HG03064 (cell line): ENCODE measurements at regions not wholly inside any gene's neighbourhood (a gene's known extent, or its start where the extent isn't known, plus 50 kb on each side); places are given as distances from the start of the nearest gene placed in this dataset.
A peak's percentile ranks its signal among the peaks of the same experiment; 100 is the strongest.
"Not testable (repeated sequence)": the region's sequence is repeated elsewhere in the genome, so short reads cannot be mapped to it uniquely, and the experiment has no call there.

Source experiments
- ATAC-seq: cut with Tn5 transposase; IDR thresholded peaks from one replicate; pipeline ENCODE4 v1.9.1; 2021; ENCODE audit warnings: low read depth; ENCODE audit not compliant: unreplicated experiment

DNA sequence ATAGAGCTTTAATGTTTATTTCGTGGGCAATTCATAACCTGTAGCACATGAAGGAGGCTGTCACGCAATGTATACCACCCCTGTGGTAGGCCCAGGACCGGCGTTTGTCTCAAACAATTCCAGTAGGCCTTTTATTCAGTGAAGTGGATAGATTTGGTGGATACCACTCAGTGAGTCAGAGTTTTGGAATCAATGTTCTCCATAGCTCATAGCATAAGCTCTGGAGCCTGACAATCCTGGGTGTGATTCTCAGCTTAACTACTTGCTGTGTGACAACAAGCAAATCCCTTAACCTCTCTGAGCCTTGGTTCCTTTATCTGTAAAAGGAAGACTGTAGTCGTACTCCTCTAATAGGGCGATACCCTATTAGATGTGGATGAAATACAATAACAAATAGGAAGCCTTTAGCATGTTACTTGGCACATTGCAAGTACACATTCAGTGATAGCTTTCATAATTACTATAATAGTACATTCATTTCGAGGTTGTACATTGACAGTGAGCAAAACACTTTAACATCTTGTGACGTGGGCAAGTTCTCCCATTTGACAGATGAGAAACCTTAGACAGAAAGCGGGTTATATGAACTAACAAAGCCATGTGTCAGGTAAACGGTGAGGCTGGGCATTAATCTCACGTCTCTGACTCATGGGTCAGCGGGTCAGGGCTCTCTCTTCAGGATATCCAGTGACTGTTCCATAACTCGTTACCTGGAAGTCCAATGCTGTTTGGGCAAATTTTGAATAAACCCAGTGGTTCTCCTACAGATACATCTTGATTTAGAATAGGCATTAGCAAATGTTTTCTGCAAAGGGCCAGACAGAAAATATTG is 130.8 kb downstream of the C9orf152 start:
- ATAC-seq: no peak

- no peak for ATAC-seq
Observed at GRCh38 chr9:110077925-110078324, 130.0 kb downstream of the C9orf152 start.

GRCh38 chr9:110078604-110079003 is 129.4 kb downstream of the C9orf152 start:
- no peak for ATAC-seq

DNA sequence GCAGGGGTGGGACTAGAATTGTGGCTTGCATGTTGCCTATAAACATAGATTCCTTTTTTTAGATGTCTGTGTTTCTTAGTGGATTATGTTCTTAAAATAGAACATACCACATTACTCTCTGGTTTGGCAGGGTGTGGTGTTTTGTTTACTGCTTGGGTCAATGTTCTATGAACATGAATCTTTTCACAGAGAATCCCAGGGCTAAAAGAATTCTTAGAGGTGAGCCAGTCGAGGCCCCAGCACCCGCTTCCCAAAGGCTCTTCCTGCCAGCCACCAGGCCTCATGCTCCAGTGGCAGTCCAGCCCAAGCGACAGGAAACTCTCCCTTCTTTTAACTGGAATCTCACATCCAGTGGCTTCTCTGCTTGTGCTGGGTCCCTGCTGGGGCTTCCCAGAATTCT is 126.6 kb downstream of the C9orf152 start:
- ATAC-seq: no peak

DNA sequence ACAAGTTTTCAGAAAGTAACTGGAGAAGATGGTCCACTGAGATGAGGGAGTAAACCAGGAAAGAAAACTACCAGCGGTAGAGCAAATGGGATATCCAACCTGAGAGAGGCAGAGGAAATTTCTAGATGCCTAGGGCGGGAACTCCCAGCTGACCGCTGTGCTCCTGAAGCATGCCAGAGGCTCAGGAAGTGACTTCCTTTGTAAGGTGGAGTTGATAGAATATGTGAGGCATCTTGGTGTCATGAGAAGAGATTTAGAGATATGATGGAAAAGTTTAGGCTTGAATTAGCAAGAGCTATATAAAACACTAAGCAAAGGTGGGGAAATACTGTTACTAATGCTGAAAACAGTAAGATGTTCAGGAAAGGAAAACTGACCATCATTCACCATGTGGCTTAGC is 124.1 kb downstream of the C9orf152 start:
- no peak for ATAC-seq

GRCh38 chr9:110086537-110086936 is 121.4 kb downstream of the C9orf152 start:
- no peak for ATAC-seq

DNA sequence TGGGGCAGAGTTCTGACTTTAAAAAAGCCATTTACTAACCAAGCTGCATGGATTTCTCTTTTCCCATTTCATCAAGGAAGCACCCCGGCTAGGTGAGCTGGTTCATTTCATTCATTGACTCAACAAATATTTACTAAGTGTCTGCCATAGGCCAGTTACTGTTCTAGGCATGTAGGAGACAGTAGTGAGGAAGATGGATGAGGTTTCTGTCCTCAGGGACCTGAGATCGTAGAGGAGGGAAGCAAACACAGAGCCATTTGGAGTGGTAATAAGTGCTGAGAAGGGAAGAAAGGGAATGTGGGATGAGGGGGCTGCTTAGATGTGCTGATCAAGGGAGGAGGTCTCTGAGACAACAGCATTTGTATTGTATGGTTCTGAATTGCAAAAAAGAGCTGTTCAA is 120.4 kb downstream of the C9orf152 start:
- ATAC-seq: no peak

DNA sequence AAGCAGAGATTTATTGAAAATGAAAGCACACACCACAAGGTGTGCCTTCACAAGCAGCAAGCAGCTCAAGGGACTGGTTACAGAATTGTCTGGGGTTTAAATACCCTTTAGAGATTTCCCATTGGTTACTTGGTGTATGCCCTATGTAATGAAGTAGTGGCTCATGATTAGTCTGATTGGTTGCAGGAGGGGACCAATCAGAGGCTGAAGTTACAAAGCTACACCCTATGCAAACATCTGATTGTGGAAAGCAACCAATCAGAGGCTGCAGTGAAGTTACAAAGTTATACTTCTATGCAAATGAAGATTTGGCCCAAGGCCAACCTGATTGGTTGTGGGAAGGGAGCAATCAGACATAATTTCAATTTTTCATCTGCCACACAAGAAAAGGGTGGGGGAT is 119.9 kb downstream of the C9orf152 start:
- ATAC-seq: no peak

DNA sequence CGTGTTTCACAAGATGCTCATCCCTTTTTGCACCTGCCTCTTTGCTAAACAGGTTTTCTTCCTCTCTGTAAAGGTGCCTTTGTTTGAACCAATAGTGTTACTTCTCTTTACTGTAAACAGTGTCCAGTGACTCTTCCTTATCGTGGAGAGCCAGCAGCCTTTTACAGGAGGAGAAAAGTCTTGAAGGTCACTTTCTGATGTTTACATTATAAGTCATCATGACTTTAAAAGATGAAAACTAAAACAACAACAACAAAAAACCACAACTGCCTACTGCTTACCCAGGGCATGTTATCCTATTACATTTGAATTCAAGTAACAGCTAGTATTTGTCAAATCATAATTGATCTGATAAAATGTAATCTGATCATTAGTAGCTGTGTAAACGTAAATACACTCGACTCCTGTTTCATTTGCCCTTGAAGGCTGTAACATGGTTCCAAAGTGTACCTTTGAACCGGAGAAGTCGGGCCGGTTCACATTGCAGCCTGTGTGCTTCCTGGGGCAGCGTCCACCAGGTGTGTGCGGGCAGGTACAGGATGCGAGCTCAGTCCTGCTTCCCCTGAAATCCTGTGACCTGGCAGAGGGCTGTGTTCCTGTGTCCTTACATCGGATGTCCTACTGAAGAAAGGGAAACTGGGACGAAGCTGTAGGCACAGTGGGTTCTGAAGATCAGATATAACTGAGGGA is 118.1 kb downstream of the C9orf152 start:
- ATAC-seq: no peak

DNA sequence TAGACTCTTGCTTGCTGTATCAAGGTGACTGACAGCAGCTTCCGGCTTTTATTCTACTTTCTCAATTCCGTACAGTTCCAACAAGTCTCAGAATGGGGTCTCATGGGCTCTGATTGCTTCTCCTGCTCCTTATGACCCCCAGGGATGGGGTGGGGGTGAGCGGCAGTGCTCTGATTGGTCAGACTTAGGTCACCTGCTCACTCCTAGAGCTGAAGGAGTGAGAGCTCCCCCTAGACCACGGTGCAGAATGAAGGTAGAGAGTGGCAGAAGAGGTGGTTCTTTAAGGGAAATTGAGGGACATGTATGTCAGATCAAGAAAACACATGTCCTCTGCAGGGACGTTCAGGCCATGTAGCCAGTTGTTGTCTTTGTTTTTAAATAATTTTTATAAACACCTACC is 115.2 kb downstream of the C9orf152 start:
- no peak for ATAC-seq

DNA sequence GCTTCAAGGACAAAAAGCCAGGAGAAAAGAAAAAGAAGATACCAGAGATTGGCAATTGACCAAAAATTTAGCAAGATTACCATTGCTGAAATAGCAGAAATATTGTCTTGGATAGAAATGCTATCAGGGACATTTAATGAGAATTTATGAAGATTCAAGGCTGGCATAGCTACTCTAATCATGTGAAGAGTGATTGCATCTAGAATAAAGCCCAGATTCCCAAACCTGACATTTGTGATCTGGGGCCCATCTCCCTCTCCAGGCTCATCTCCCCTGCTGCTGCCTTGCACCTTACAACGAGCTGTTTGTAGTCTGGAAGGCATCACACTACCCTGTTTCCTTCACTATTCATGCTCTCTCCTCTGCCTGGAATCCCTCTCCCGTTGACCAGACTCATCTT is 114.5 kb downstream of the C9orf152 start:
- no peak for ATAC-seq

GRCh38 chr9:110093871-110094270 is 114.1 kb downstream of the C9orf152 start:
- ATAC-seq: no peak

GRCh38 chr9:110095161-110095595 is 112.8 kb downstream of the C9orf152 start:
- no peak for ATAC-seq

DNA sequence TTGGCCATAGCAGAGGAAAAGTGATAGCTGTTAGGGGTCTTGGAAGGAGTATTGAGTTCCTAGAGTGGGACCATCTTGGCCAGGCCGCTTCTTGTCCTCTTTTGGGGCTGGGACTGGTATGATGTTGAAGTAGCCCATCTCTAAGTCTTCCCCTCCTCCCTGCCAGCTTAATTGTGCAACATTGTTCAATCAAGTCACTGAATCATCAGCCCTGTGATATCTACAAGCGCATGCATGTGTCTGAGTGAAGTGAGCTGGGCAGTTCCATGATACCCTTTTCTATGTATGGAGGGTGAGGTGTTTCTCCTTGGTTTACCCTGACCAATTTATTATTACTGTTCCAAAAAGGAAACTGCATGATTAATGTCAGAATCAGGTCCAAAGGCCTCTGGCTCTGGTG is 112.2 kb downstream of the C9orf152 start:
- ATAC-seq: no peak

DNA sequence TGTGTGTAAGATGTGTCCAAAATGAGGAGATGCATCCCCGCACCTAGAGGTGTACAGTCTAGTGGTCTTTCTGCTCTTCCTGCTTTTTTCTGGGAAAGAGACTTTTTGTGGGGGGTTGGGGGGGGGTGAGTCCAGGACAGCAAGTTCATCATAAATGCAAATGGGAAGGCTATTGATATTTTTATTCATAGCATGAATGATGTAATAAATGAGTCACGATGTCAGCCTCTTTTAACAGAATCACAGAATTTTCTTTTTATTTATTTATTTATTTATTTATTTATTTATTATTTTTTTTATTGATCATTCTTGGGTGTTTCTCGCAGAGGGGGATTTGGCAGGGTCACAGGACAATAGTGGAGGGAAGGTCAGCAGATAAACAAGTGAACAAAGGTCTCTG is 111.3 kb downstream of the C9orf152 start:
- ATAC-seq: not testable (repeated sequence)

DNA sequence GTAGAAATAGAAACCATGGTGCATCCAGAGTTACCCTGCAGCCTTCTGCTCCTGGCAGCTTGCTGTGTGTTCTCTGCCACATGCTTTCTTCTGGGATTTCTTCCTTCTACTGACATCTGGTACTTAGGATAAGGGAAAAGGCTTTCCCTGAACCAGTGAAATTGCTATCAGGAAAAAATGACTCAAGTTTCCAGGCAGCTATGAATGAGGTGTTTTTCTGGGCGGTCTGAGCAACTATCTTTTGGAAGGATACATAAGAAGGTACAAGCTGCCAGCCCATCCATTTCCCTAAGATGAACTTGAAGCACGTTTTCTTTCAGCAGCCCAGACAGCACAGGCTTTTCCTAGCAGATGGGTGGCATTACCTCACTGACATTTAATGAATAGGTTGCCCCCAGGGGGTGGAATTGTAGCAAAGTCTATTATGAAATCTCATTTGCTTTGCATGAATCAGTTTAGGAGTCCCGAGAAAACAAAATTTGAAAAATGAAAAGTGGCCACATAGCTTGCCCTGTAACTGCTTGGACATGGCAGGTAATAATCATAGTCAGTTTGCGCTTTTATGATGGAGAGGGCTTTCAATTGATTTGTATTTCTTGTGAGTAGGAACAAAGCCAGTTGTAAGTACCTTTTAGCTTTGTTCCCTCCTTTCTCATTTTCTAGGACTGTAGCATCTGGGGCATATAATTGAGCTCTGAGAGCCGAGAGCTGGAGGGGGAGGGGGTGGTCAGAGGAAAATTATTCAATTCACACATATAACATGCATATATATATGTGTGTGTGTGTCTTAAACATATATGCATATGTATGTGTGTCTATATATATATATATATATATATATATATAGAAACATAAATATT is 108.5 kb downstream of the C9orf152 start:
- ATAC-seq: no peak

DNA sequence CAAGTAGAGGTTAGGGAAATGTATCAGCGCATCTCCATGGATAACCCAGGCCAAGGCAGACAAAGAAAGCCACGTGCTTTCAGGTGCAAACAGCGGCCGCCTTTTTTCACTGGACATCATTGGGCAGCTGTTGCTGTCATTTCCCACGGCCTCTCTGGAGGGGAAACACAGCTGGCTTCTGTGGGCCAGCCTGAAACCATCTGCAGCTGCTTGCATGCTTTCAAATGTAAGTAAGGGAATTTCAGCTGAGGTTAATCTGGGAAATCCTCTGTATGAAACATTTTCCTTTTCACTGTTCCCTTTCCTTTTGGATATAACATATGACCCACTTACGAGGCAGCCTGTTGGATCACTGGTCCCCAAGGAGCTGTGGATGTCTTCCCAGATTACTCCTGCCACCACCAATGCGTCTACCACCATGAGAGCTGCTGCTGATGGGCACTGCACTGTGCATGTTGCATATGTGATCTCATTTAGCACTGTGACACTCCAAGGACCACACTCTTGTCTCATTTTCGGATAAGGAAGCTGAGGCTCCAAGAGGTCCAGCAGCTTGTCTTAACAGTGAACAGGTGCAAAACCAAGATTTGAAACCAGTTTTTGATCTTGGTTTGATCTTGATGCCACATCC is 106.3 kb downstream of the C9orf152 start:
- peak; percentile 87 for ATAC-seq

GRCh38 chr9:110103257-110103656 is 104.7 kb downstream of the C9orf152 start:
- ATAC-seq: no peak

DNA sequence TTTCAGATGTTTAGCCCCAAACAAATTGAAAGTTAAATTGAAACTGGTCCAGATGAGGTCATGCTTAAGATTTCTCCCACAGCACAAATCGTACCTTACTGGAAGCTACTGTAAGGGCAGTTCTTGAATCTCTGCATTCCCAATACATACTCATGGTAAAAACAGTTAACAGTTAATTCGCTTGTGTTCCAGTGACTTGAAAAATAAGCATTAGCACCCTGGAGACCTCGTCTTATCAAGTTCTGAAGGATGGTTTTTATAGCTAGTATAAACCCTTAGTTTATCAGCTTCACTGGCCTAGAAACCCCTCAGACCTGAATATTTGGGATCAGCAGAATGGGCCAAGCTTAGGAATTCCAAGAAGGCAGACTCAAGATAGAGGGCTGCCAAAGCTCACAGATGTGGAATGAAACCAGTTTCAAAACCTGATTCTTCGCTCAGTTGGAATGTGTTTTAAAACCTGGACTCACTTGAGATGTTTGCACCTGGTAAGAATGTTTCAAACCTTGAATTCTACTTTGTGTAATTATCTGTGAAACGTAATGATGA is 103.6 kb downstream of the C9orf152 start:
- ATAC-seq: no peak

DNA sequence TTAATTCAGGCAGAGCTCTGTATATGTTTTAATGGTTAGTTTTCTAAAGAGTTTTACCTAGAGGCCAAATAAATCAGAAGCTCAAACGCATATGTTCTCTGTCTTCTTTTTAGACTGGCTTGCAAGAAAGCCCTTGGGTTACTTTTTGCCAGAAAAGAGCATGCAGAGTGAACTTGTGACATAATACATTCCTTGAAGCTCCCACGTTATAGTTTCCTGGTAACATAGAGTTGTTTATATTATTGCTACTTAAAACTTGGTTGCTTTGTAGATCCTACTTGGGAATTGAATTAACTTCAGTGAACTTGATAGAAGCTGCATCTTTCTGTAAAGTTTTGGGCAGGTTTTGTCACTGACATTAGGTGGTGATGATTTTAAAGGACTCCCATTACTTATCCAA is 102.9 kb downstream of the C9orf152 start:
- no peak for ATAC-seq
